Stimulated activated naive CD8-positive, alpha-beta T cell treated with anti-CD3 and anti-CD28 coated beads, Interleukin-15, Interleukin-2, amounts not matched to agents 100 U/mL and 50 U/mL, for 24 hours (primary cell): ENCODE measurements at regions not wholly inside any gene's neighbourhood (a gene's known extent, or its start where the extent isn't known, plus 50 kb on each side); places are given as distances from the start of the nearest gene placed in this dataset.
"Not testable (repeated sequence)": the region's sequence is repeated elsewhere in the genome, so short reads cannot be mapped to it uniquely, and the experiment has no call there.

Experiments used
- ATAC-seq: fragments of 150-1000 bp; cut with Tn5 transposase; one replicate; pipeline ENCODE4 v1.10.0; 2021
- DNase-seq: peaks from one replicate; pipeline ENCODE4 v3.0.0; 2021

- ATAC-seq, DNase-seq: not testable (repeated sequence)
Observed at GRCh38 chr4:118502967-118503366, 150.2 kb upstream of the PRSS12 start.

DNA sequence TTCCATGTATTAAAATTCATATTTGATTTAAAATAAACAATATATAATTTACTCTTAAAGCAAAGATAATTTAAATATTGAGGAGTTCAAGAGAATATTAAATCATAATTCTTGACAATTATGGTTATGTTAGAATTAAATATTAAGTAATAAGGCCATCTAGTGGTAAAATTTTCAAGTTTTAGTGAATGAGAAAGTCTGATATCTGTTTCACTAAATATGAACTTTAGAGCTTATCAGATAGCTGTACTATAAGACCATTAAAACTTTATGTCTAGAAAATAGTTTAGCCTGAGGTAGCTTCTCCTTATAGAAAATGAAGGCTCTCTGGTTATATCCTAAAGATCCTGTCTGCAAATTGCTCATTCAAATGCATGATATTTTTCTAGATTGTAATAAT lies 152.1 kb upstream of the PRSS12 start:
- DNase-seq, ATAC-seq: not testable (repeated sequence)

GRCh38 chr4:118505491-118505890 lies 152.7 kb upstream of the PRSS12 start:
- DNase-seq, result not testable (repeated sequence)

DNA sequence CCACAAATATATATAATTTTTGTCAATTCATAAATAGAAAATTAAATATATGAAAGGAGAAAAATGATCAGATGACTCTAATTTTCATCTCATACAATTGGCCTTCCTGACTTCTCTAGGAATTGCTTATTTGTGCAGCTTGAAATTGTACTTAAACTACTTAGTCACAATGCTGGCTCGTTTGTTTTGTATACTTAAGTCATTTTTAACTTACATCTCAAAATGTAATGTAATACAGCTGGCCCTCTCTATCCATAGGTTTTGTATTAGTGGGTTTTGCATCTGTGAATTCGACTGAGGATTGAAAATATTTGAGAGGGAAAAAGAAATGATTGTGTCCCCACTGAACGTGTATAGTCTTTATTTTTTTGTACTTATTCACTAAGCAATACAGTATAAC lies 160.1 kb upstream of the PRSS12 start:
- not testable (repeated sequence) for ATAC-seq, DNase-seq

More at GRCh38 chr4:118505491-118505890, 152.7 kb upstream of the PRSS12 start:
- not testable (repeated sequence) for ATAC-seq

DNA sequence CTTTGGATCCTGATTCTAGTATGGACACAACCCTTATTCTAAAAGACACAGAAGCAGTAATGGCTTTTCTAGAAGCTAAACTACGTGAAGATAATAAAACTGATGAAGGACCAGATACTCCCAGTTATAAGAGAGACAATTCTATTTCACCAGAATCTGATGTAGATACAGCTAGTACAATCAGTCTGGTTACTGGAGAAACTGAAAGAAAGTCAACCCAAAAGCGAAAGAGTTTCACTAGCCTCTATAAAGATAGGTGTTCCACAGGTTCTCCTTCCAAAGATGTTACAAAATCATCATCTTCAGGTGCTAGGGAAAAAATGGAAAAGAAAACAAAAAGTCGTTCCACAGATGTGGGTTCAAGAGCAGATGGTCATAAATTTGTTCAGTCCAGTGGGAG lies 161.5 kb upstream of the PRSS12 start:
- ATAC-seq, result not testable (repeated sequence)

DNA sequence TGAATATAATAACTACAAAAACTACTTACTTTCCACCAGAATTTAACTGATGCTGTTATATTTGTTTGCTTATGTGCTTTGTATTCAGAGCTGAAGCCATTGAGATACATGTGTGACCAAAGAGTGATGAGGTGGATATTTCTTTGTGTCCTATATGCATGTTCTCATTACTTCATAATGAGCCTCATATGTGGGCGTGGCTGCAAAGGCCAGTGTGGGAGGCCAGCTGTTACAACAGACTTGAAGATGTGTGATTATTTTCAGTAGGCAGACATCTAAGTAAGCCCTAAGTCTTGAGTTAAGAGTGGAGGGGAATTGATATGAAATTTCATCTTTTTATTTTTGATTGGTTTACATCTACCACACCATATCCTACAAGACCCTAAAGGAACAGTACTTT lies 163.3 kb upstream of the PRSS12 start:
- not testable (repeated sequence) for DNase-seq, ATAC-seq

More for the DNA sequence above, 161.5 kb upstream of the PRSS12 start:
- not testable (repeated sequence) for DNase-seq

GRCh38 chr4:118530107-118530506 lies 155.1 kb upstream of the METTL14 start:
- not testable (repeated sequence) for ATAC-seq, DNase-seq

DNA sequence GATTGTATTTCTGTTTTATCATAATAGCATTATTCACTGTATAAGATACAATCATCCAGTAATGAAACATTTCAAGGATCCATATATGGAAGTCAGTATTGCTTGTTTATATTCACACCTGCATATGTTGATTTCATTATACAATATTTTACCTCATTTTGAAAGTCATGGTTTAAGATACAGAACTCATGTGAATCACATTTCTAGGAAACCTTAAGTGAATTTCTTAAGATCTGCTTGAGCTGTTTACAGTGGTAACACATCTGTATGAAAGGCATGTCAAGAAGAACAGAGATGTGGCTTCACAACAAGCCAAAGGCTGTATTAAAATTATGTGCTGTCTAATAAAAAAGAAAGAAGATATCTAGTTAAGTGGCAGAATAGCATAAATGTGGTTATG lies 153.2 kb upstream of the METTL14 start:
- DNase-seq, ATAC-seq: not testable (repeated sequence)

DNA sequence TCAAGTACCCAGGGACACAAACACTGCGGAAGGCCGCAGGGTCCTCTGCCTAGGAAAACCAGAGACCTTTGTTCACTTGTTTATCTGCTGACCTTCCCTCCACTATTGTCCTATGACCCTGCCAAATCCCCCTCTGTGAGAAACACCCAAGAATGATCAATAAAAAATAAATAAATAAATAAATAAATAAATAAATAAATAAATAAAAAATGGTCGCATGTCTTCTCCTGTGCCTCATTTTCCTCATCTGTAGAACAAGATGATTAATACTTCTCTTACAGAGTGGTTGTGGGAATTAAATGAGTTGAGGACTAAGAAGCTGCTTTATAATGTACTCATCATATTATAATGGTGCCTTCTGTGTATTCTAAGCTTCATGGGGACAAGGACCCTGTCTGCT lies 149.4 kb upstream of the METTL14 start:
- ATAC-seq, result not testable (repeated sequence)

GRCh38 chr4:118539412-118540077 lies 145.6 kb upstream of the METTL14 start:
- not testable (repeated sequence) for ATAC-seq, DNase-seq

More for the DNA sequence above, 149.4 kb upstream of the METTL14 start:
- DNase-seq, result not testable (repeated sequence)

DNA sequence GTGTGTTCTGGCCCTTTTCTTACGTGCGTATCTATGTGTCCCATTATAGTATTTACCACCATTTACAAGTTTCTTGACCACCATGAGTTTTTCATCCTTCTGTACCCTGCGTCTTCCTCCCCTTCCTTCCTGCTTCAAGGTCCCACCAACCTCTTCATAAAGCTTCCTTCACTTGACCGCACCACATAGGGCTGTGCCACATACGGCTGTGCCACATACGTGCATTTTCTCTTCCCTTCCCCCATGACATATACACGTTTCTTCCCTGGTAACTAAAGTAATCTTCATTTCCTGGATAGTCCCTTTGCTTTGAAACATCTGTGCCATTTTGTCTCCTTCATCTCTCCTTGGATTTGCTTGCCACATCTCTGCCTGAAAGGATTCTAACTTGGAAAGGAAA lies 128.6 kb upstream of the METTL14 start:
- DNase-seq, ATAC-seq: not testable (repeated sequence)

DNA sequence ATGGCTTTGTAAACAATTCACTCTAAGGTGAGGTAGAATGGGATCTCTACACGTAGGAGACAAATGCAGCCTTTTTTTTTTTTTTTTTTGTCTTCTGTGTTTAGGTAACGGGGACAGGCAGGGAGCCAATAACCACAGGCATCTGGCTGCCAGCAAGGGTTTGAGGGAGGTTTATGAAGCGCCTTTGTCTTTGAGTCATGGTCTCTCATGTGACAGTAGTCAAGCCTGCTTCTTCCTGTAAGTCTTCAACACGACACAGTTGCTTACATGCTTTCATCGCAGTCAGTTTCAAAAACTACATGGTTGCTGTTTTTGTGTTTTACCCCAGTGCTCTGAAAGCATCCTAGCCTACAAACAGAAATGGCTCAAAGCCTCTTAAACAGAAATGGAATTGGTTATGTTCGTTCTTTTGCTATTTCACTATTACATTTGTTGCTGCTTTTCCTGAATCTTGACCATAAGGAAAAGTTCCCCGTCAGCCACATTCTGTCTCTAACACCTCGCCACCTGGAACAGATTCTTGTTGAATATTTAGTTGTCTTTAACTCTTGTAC lies 127.8 kb upstream of the METTL14 start:
- no peak for ATAC-seq
- no peak for DNase-seq

DNA sequence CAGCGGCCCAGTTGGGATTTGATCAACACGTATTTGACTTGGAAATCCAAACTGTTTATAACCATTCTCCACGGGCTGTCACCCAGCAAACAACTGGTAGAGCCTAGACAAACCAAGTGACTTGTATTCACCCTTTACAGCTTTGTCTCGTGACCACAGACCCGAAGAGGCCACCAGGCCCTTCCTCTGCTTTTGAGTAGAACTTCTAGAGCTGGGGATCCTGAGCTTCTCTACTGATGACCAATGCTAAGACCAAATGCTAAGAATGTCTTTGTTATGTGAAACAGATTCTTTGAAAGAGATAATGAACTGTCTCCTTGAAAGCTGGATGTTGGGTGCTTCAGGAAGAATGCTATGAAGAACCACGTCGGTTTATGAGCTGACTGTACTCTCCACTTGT lies 127.0 kb upstream of the METTL14 start:
- not testable (repeated sequence) for DNase-seq, ATAC-seq

- not testable (repeated sequence) for ATAC-seq, DNase-seq
Observed at GRCh38 chr4:118561559-118561958, 123.6 kb upstream of the METTL14 start.

- ATAC-seq, DNase-seq: not testable (repeated sequence)
Observed at GRCh38 chr4:118566003-118566513, 119.1 kb upstream of the METTL14 start.

GRCh38 chr4:118572991-118573390 lies 112.2 kb upstream of the METTL14 start:
- not testable (repeated sequence) for DNase-seq, ATAC-seq

GRCh38 chr4:118574251-118574913 lies 110.8 kb upstream of the METTL14 start:
- DNase-seq, ATAC-seq: not testable (repeated sequence)

DNA sequence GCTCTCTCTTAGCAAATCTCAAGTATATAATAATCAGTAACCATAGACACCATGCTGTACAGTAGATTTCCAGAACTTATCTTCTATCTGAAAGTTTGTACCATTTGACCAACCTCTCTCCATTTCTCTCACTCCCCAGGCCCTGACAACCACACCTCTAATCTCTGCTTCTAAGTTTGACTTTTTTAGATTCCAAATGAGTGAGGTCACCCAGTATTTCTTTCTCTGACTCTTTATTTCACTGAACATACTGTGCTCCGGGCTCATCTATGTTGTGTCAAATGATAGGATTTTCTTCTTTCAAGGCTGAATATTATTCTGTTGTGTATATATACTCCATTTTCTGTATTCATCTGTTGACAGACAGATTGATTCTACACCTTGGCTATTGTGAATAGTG lies 110.1 kb upstream of the METTL14 start:
- not testable (repeated sequence) for DNase-seq, ATAC-seq

GRCh38 chr4:118575726-118576125 lies 109.5 kb upstream of the METTL14 start:
- ATAC-seq, DNase-seq: not testable (repeated sequence)

DNA sequence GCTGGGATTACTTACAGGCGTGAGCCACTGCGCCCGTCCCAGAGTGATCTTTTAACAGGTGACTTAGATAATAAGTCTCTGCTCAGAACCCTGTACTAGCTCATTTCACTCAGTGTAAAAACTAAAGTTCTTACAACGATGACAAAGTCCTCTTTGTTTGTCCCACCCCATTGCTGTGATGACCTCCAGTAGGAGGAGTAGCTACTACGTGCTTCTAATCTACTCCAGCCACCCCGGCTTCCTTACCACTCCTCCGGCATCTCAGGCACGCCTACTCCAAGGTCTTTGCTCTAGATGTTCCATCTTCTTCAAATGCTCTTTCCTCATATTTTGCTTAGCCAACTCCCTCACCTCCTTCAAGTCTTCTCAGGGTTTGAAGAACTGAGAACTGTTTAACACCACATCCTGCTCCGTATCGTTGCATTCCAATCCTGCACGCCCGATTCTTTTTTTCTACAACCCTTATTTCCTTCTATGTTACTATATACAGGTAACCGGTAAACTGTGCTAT lies 108.4 kb upstream of the METTL14 start:
- not testable (repeated sequence) for ATAC-seq, DNase-seq

- ATAC-seq, result no peak
Observed at GRCh38 chr4:118585015-118585414, 100.2 kb upstream of the METTL14 start.

GRCh38 chr4:118586357-118586790 lies 98.8 kb upstream of the METTL14 start:
- ATAC-seq (no peak), DNase-seq (no peak)

More at GRCh38 chr4:118585015-118585414, 100.2 kb upstream of the METTL14 start:
- no peak for DNase-seq
